ENCODE measurements at regions not wholly inside any gene's neighbourhood (a gene's known extent, or its start where the extent isn't known, plus 50 kb on each side); places are given as distances from the start of the nearest gene placed in this dataset.
"Not testable (repeated sequence)": the region's sequence is repeated elsewhere in the genome, so short reads cannot be mapped to it uniquely, and the experiment has no call there.

DNA sequence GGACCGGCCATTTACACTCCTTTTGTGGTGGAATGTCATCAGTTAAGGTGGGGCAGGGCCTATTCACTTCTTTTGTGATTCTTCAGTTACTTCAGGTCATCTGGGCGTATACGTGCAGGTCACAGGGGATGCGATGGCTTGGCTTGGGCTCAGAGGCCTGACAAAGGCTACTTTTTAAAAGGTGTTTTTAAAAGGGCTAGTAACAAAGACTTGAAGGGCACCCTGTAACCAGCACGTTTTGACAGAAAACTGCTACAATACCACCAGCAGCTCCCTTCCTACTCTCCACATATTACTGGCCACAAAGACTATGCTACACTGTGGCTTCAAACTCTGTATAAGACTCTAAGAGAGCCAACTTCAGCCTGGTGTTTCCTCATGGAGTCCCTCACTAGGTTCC lies 151.6 kb upstream of the KCTD3 start:
- TF ChIP-seq, protein P1, sequence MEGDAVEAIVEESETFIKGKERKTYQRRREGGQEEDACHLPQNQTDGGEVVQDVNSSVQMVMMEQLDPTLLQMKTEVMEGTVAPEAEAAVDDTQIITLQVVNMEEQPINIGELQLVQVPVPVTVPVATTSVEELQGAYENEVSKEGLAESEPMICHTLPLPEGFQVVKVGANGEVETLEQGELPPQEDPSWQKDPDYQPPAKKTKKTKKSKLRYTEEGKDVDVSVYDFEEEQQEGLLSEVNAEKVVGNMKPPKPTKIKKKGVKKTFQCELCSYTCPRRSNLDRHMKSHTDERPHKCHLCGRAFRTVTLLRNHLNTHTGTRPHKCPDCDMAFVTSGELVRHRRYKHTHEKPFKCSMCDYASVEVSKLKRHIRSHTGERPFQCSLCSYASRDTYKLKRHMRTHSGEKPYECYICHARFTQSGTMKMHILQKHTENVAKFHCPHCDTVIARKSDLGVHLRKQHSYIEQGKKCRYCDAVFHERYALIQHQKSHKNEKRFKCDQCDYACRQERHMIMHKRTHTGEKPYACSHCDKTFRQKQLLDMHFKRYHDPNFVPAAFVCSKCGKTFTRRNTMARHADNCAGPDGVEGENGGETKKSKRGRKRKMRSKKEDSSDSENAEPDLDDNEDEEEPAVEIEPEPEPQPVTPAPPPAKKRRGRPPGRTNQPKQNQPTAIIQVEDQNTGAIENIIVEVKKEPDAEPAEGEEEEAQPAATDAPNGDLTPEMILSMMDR (IDR thresholded peaks at IDR 0.05): not testable (repeated sequence)
- TF ChIP-seq POLR2AphosphoS5 (IDR thresholded peaks at IDR 0.05): not testable (repeated sequence)
